ENCODE measurements at regions not wholly inside any gene's neighbourhood (a gene's known extent, or its start where the extent isn't known, plus 50 kb on each side); places are given as distances from the start of the nearest gene placed in this dataset.

DNA sequence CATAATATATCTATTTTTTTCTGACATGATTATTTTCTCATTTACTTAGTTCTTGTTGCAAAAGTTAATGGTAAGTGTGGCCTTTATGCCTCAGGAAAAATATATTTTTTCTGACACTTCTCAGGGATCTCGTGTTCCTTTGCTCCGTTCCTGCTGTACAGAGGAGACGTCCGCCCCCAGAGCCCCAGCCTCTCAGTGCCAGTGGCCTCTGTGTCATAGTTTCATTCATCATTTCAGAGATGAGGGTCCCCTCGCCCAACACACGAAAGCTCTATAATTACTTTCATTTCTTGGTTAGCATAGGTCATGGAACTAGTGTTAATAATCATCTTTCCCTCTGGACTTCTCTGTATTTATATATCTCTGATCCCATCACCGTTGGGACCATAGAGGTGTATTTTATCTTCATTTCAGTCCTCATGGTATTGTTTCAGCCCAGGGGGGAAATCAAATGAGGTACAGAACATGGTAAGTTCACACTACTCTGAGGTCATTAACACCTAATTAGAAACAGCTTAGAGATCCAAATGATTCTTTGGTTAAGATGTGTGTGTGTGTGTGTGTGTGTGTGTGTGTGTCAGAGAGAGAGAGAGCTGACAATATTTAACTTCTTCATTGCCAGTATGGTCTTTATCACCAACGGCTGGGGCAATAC is 631.1 kb upstream of the TENM3 start:
- Mint-ChIP-seq H3K27ac (ENCODE audit: unreplicated experiment) (no peak overlapping the region), H3K4me3 (ENCODE audit: unreplicated experiment) (no peak overlapping the region), H3K36me3 (ENCODE audit: low read depth, unreplicated experiment) (no peaks in the 10 kb centered on the region), H3K4me1 (ENCODE audit: low read depth, unreplicated experiment) (no peaks in the 10 kb centered on the region), H3K27me3 (ENCODE audit: low read depth, unreplicated experiment) (no peaks in the 10 kb centered on the region), H3K9me3 (ENCODE audit: unreplicated experiment) (no peaks in the 10 kb centered on the region)
- Histone ChIP-seq H3K4me1 (ENCODE audit: insufficient read depth, low read length) (no peaks in the 10 kb centered on the region), H3K9me3 (ENCODE audit: insufficient read depth, low read depth, low read length) (no peaks in the 10 kb centered on the region), H3K4me3 (ENCODE audit: insufficient read depth, low read depth, low read length) (no peak overlapping the region), H2AFZ (ENCODE audit: low read depth, low read length) (no peak overlapping the region), H3K79me2 (ENCODE audit: insufficient read depth, low read length) (no peaks in the 10 kb centered on the region), H3K27me3 (ENCODE audit: insufficient read depth, low read length) (no peaks in the 10 kb centered on the region), H4K20me1 (ENCODE audit: insufficient read depth, low read length) (no peaks in the 10 kb centered on the region), H3K4me2 (ENCODE audit: low read length) (no peak overlapping the region), H3K9ac (ENCODE audit: low read length) (no peak overlapping the region), H3K27ac (ENCODE audit: low read depth, low read length) (no peak overlapping the region), H3K36me3 (ENCODE audit: insufficient read depth, low read length) (no peaks in the 10 kb centered on the region)
- FAIRE-seq (no peak), DNase-seq (ENCODE audit: low read depth) (no peak)
- TF ChIP-seq EZH2 (IDR thresholded peaks at IDR 0.05; ENCODE audit: insufficient read depth, low read length) (no peak), CTCF (IDR thresholded peaks at IDR 0.05; ENCODE audit: insufficient read depth, low read depth, low read length) (no peak)

DNA sequence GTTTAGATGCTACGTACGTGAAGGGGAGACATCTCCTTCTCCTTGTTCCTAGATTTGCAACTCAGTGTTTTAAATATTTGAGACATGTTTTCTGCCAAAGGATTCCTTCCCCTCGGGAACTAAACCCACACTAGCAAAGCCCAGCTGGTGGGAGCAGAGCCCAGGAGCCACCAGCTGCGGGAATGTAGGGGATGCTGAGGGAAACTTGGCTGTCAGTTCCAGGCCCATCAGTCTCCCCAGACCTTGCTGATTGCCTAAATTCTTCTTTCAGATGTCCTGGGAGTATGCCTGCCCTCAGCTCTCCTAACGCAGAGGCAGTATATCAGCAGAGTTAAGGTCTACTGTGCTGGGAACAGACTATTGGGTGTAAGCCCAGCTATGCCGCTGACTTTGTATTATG is 630.0 kb upstream of the TENM3 start:
- H3K4me2 ChIP-seq (ENCODE audit: low read length) = no peak overlapping the region
- DNase-seq (ENCODE audit: low read depth) = no peak
- no peaks in the 10 kb centered on the region for H3K4me1 ChIP-seq (ENCODE audit: insufficient read depth, low read length)
- H3K27me3 ChIP-seq (ENCODE audit: insufficient read depth, low read length) = no peaks in the 10 kb centered on the region
- no peak overlapping the region for H3K27ac Mint-ChIP-seq (ENCODE audit: unreplicated experiment)
- H3K27me3 Mint-ChIP-seq (ENCODE audit: low read depth, unreplicated experiment) = no peaks in the 10 kb centered on the region
- H3K36me3 ChIP-seq (ENCODE audit: insufficient read depth, low read length) = no peaks in the 10 kb centered on the region
- FAIRE-seq = no peak
- H3K4me3 Mint-ChIP-seq (ENCODE audit: unreplicated experiment) = no peak overlapping the region
- H3K9me3 Mint-ChIP-seq (ENCODE audit: unreplicated experiment) = no peaks in the 10 kb centered on the region
- H3K9me3 ChIP-seq (ENCODE audit: insufficient read depth, low read depth, low read length) = no peaks in the 10 kb centered on the region
- H3K4me3 ChIP-seq (ENCODE audit: insufficient read depth, low read depth, low read length) = no peak overlapping the region
- H4K20me1 ChIP-seq (ENCODE audit: insufficient read depth, low read length) = no peaks in the 10 kb centered on the region
- peak overlapping the region; percentile 35 for H2AFZ ChIP-seq (ENCODE audit: low read depth, low read length)
- H3K9ac ChIP-seq (ENCODE audit: low read length) = no peak overlapping the region
- TF ChIP-seq EZH2 (IDR thresholded peaks at IDR 0.05; ENCODE audit: insufficient read depth, low read length) (no peak), CTCF (IDR thresholded peaks at IDR 0.05; ENCODE audit: insufficient read depth, low read depth, low read length) (no peak)
- H3K4me1 Mint-ChIP-seq (ENCODE audit: low read depth, unreplicated experiment) = no peaks in the 10 kb centered on the region
- H3K79me2 ChIP-seq (ENCODE audit: insufficient read depth, low read length) = no peaks in the 10 kb centered on the region
- no peak overlapping the region for H3K27ac ChIP-seq (ENCODE audit: low read depth, low read length)
- H3K36me3 Mint-ChIP-seq (ENCODE audit: low read depth, unreplicated experiment) = no peaks in the 10 kb centered on the region

GRCh38 chr4:181618038-181618618 is 625.1 kb upstream of the TENM3 start:
- Histone ChIP-seq H2AFZ (ENCODE audit: low read depth, low read length) (no peak overlapping the region), H3K4me2 (ENCODE audit: low read length) (no peak overlapping the region), H3K9ac (ENCODE audit: low read length) (no peak overlapping the region), H3K27ac (ENCODE audit: low read depth, low read length) (no peak overlapping the region), H3K36me3 (ENCODE audit: insufficient read depth, low read length) (no peaks in the 10 kb centered on the region), H3K4me3 (ENCODE audit: insufficient read depth, low read depth, low read length) (no peak overlapping the region), H3K9me3 (ENCODE audit: insufficient read depth, low read depth, low read length) (no peaks in the 10 kb centered on the region), H4K20me1 (ENCODE audit: insufficient read depth, low read length) (no peaks in the 10 kb centered on the region), H3K27me3 (ENCODE audit: insufficient read depth, low read length) (no peaks in the 10 kb centered on the region), H3K4me1 (ENCODE audit: insufficient read depth, low read length) (no peaks in the 10 kb centered on the region), H3K79me2 (ENCODE audit: insufficient read depth, low read length) (no peaks in the 10 kb centered on the region)
- Mint-ChIP-seq H3K4me3 (ENCODE audit: unreplicated experiment) (no peak overlapping the region), H3K27me3 (ENCODE audit: low read depth, unreplicated experiment) (no peaks in the 10 kb centered on the region), H3K36me3 (ENCODE audit: low read depth, unreplicated experiment) (no peaks in the 10 kb centered on the region), H3K27ac (ENCODE audit: unreplicated experiment) (no peak overlapping the region), H3K4me1 (ENCODE audit: low read depth, unreplicated experiment) (no peaks in the 10 kb centered on the region), H3K9me3 (ENCODE audit: unreplicated experiment) (no peaks in the 10 kb centered on the region)
- FAIRE-seq (no peak), DNase-seq (ENCODE audit: low read depth) (no peak)
- TF ChIP-seq EZH2 (IDR thresholded peaks at IDR 0.05; ENCODE audit: insufficient read depth, low read length) (no peak), CTCF (IDR thresholded peaks at IDR 0.05; ENCODE audit: insufficient read depth, low read depth, low read length) (no peak)
